GM12891 (cell line): ENCODE measurements at regions not wholly inside any gene's neighbourhood (a gene's known extent, or its start where the extent isn't known, plus 50 kb on each side); places are given as distances from the start of the nearest gene placed in this dataset.

Experiments used
- PAX5 ChIP-seq: IDR thresholded peaks from 2 replicates; pipeline ENCODE4 v1.6.1; 2011; ENCODE audit warnings: low read length, moderate library complexity, mild to moderate bottlenecking; ENCODE audit not compliant: insufficient read depth, severe bottlenecking
- POLR2A ChIP-seq: IDR thresholded peaks from 2 replicates; pipeline ENCODE4 v1.6.1; 2011; ENCODE audit warnings: low read depth, low read length, control low read depth
- POLR2AphosphoS5 ChIP-seq: IDR thresholded peaks from 2 replicates; pipeline ENCODE4 v1.6.1; 2011; ENCODE audit warnings: low read depth, low read length, control low read depth
- POU2F2 ChIP-seq: IDR thresholded peaks from 2 replicates; pipeline ENCODE4 v1.6.1; 2011; ENCODE audit warnings: low read depth, mild to moderate bottlenecking, control low read depth, low read length, moderate library complexity
- SPI1 ChIP-seq: IDR thresholded peaks from 2 replicates; pipeline ENCODE4 v1.6.1; 2011; ENCODE audit warnings: low read depth, low read length, control low read depth
- TAF1 ChIP-seq: IDR thresholded peaks from 2 replicates; pipeline ENCODE4 v1.6.1; 2011; ENCODE audit warnings: low read depth, low read length, control low read depth

GRCh38 chr2:228840743-228841114 is 430.4 kb downstream of the PID1 start:
- TF ChIP-seq POLR2A (no peak), TAF1 (no peak), POLR2AphosphoS5 (no peak), SPI1 (no peak), POU2F2 (no peak), PAX5 (no peak)
